ENCODE measurements at regions not wholly inside any gene's neighbourhood (a gene's known extent, or its start where the extent isn't known, plus 50 kb on each side); places are given as distances from the start of the nearest gene placed in this dataset.

DNA sequence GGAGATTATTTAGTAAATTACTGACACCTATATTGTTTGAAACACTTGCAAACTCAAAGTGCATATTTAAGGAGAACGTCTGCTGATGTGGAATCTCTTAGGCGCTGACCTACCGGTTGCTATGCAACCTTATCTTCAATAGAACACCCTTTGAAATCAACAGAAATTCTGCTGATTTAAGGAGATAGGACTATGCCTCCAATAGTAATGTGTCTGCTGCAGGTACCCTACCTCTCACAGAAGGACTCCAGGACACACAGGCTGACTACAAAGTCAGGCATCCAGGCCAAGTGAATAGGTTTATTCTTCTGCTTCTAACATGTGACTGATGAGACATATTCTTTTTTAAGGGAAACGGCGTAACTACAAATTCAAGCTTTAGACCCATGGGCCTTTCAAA is 311.7 kb downstream of the CBLN4 start:
- H3K9me3 Mint-ChIP-seq (ENCODE audit: unreplicated experiment) = no peaks in the 10 kb centered on the region
- peak in 1 of 2 experiments; percentile 18 for DNase-seq
- H3K4me3 ChIP-seq (ENCODE audit: low read depth, low read length) = no peak overlapping the region
- peaks cover 6% of the 10 kb centered on the region for H3K4me1 Mint-ChIP-seq (ENCODE audit: low read depth, unreplicated experiment)
- no peaks in the 10 kb centered on the region for H3K9me3 ChIP-seq
- no peak overlapping the region for H3K4me3 Mint-ChIP-seq (ENCODE audit: unreplicated experiment)
- no peaks in the 10 kb centered on the region for H3K36me3 ChIP-seq (ENCODE audit: control insufficient read depth, insufficient read depth, low read length)
- no peaks in the 10 kb centered on the region for H3K36me3 Mint-ChIP-seq (ENCODE audit: insufficient read depth, unreplicated experiment)
- H3K27me3 Mint-ChIP-seq (ENCODE audit: insufficient read depth, unreplicated experiment) = no peaks in the 10 kb centered on the region
- POLR2A ChIA-PET = no interaction called here
- BruUV-seq (replicated peaks) = no TSS peak
- intact Hi-C loops (cut with micrococcal nuclease; ENCODE audit: unreplicated experiment) = no loop called here
- H3K4me1 ChIP-seq = no peaks in the 10 kb centered on the region
- H3K27me3 ChIP-seq (replicated peaks; ENCODE audit: control insufficient read depth, insufficient read depth, low read length) = no peaks in the 10 kb centered on the region
- CTCF ChIA-PET = no interaction called here
- TF ChIP-seq, protein P1, sequence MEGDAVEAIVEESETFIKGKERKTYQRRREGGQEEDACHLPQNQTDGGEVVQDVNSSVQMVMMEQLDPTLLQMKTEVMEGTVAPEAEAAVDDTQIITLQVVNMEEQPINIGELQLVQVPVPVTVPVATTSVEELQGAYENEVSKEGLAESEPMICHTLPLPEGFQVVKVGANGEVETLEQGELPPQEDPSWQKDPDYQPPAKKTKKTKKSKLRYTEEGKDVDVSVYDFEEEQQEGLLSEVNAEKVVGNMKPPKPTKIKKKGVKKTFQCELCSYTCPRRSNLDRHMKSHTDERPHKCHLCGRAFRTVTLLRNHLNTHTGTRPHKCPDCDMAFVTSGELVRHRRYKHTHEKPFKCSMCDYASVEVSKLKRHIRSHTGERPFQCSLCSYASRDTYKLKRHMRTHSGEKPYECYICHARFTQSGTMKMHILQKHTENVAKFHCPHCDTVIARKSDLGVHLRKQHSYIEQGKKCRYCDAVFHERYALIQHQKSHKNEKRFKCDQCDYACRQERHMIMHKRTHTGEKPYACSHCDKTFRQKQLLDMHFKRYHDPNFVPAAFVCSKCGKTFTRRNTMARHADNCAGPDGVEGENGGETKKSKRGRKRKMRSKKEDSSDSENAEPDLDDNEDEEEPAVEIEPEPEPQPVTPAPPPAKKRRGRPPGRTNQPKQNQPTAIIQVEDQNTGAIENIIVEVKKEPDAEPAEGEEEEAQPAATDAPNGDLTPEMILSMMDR (IDR thresholded peaks at IDR 0.05; ENCODE audit: insufficient read depth in 1 of 2, low read depth in 1 of 2, low read length in 1 of 2, severe bottlenecking in 1 of 2, unreplicated experiment in 1 of 2) = no peak
- no peak overlapping the region for H3K27ac Mint-ChIP-seq (ENCODE audit: unreplicated experiment)

GRCh38 chr20:55685841-55686240 is 319.5 kb downstream of the CBLN4 start:
- Histone ChIP-seq H3K36me3 (ENCODE audit: control insufficient read depth, insufficient read depth, low read length) (no peaks in the 10 kb centered on the region), H3K4me3 (ENCODE audit: low read depth, low read length) (no peak overlapping the region), H3K9me3 (peaks cover 3% of the 10 kb centered on the region; the same call in 1 of the 2 replicates), H3K27me3 (replicated peaks; ENCODE audit: control insufficient read depth, insufficient read depth, low read length) (no peaks in the 10 kb centered on the region), H3K4me1 (no peaks in the 10 kb centered on the region)
- Mint-ChIP-seq H3K27me3 (ENCODE audit: insufficient read depth, unreplicated experiment) (peaks cover 7% of the 10 kb centered on the region), H3K4me3 (ENCODE audit: unreplicated experiment) (no peak overlapping the region), H3K27ac (ENCODE audit: unreplicated experiment) (no peak overlapping the region), H3K4me1 (ENCODE audit: low read depth, unreplicated experiment) (no peaks in the 10 kb centered on the region), H3K36me3 (ENCODE audit: insufficient read depth, unreplicated experiment) (no peaks in the 10 kb centered on the region), H3K9me3 (ENCODE audit: unreplicated experiment) (no peaks in the 10 kb centered on the region)
- TF ChIP-seq, protein P1 (IDR thresholded peaks at IDR 0.05; ENCODE audit: insufficient read depth in 1 of 2, low read depth in 1 of 2, low read length in 1 of 2, severe bottlenecking in 1 of 2, unreplicated experiment in 1 of 2) = no peak
- no peak for DNase-seq
- intact Hi-C loops (cut with micrococcal nuclease; ENCODE audit: unreplicated experiment) = no loop called here
- no TSS peak for BruUV-seq (replicated peaks)
- POLR2A ChIA-PET = no interaction called here
- CTCF ChIA-PET = no interaction called here

DNA sequence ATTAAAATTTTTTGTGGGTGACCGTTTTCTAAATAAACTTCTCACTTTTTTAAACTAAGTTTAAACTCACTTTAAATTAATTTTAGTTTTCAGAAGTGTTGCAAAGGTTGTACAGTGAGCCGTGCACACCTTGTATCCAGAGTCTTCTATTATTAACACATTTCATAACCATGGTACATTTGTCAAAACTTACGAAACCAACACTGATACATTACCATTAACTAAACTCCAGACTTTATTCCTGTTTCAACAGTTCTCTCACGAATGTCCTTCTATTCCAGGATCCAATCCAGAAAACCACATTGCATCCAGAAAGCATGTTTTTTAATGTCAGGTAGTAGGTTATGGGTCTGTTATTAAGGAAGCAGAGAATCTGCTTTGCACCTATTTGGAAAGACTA is 319.9 kb downstream of the CBLN4 start:
- ChIA-PET POLR2A (no interaction called here), CTCF (no interaction called here)
- Mint-ChIP-seq H3K27ac (ENCODE audit: unreplicated experiment) (no peak overlapping the region), H3K36me3 (ENCODE audit: insufficient read depth, unreplicated experiment) (no peaks in the 10 kb centered on the region), H3K4me3 (ENCODE audit: unreplicated experiment) (no peak overlapping the region), H3K9me3 (ENCODE audit: unreplicated experiment) (no peaks in the 10 kb centered on the region), H3K4me1 (ENCODE audit: low read depth, unreplicated experiment) (no peaks in the 10 kb centered on the region), H3K27me3 (ENCODE audit: insufficient read depth, unreplicated experiment) (peaks cover 7% of the 10 kb centered on the region)
- no peak for DNase-seq
- H3K36me3 ChIP-seq (ENCODE audit: control insufficient read depth, insufficient read depth, low read length) = no peaks in the 10 kb centered on the region
- peaks cover 3% of the 10 kb centered on the region; the same call in 1 of the 2 replicates for H3K9me3 ChIP-seq
- no peaks in the 10 kb centered on the region for H3K4me1 ChIP-seq
- no peak overlapping the region for H3K4me3 ChIP-seq (ENCODE audit: low read depth, low read length)
- intact Hi-C loops (cut with micrococcal nuclease; ENCODE audit: unreplicated experiment) = no loop called here
- no peaks in the 10 kb centered on the region for H3K27me3 ChIP-seq (replicated peaks; ENCODE audit: control insufficient read depth, insufficient read depth, low read length)
- no TSS peak for BruUV-seq (replicated peaks)
- TF ChIP-seq, protein P1 (IDR thresholded peaks at IDR 0.05; ENCODE audit: insufficient read depth in 1 of 2, low read depth in 1 of 2, low read length in 1 of 2, severe bottlenecking in 1 of 2, unreplicated experiment in 1 of 2) = no peak

Data from Caco-2 (cell line).